DOHH2 (cell line): ENCODE measurements at regions not wholly inside any gene's neighbourhood (a gene's known extent, or its start where the extent isn't known, plus 50 kb on each side); places are given as distances from the start of the nearest gene placed in this dataset.

Experiments
- CTCF ChIP-seq: fragments of 200-600 bp; sonication (generic); IDR thresholded peaks from one replicate; pipeline ENCODE4 v1.5.1; 2014; ENCODE audit warnings: antibody characterized with exemption, mild to moderate bottlenecking, low read depth, low read length; ENCODE audit not compliant: poor library complexity, severe bottlenecking
- EZH2phosphoT487 ChIP-seq: fragments of 200-600 bp; sonication (generic); IDR thresholded peaks from 2 replicates; pipeline ENCODE4 v1.6.1; 2017; ENCODE audit warnings: borderline replicate concordance, mild to moderate bottlenecking, antibody characterized with exemption, low read length, moderate library complexity, mixed read lengths

- TF ChIP-seq CTCF = no peak
- TF ChIP-seq EZH2phosphoT487 = no peak
Observed at GRCh38 chr14:97713023-97713422, 915.8 kb downstream of the VRK1 start.
